GM12872 (cell line): ENCODE measurements at regions not wholly inside any gene's neighbourhood (a gene's known extent, or its start where the extent isn't known, plus 50 kb on each side); places are given as distances from the start of the nearest gene placed in this dataset.

Experiments
- TF ChIP-seq, protein P1 (sequence below): IDR thresholded peaks from 3 replicates; pipeline ENCODE4 v1.5.1; 2011; ENCODE audit warnings: low read depth, mild to moderate bottlenecking, low read length, moderate library complexity; ENCODE audit not compliant: insufficient read depth

DNA sequence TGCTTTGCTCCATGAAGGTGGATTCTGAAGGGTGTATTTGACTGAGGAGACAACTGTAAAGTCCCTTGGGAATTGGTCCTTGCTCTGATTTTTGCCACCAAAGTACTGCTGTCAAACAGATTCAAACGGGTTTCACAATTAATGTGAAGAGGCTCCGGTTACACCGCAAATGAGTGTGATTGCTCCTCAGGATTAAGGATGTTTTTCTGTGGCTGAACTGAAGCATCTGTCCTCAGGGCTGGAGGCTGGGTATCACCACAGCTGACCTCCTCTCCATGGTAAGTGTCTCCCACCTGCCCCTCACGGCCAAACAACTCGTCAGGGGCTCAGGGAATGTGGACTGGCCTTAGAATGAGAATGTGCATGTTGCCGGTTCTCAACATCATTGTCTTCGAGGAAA is 130.4 kb upstream of the NDUFV2 start:
- TF ChIP-seq, protein P1, sequence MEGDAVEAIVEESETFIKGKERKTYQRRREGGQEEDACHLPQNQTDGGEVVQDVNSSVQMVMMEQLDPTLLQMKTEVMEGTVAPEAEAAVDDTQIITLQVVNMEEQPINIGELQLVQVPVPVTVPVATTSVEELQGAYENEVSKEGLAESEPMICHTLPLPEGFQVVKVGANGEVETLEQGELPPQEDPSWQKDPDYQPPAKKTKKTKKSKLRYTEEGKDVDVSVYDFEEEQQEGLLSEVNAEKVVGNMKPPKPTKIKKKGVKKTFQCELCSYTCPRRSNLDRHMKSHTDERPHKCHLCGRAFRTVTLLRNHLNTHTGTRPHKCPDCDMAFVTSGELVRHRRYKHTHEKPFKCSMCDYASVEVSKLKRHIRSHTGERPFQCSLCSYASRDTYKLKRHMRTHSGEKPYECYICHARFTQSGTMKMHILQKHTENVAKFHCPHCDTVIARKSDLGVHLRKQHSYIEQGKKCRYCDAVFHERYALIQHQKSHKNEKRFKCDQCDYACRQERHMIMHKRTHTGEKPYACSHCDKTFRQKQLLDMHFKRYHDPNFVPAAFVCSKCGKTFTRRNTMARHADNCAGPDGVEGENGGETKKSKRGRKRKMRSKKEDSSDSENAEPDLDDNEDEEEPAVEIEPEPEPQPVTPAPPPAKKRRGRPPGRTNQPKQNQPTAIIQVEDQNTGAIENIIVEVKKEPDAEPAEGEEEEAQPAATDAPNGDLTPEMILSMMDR, result no peak

DNA sequence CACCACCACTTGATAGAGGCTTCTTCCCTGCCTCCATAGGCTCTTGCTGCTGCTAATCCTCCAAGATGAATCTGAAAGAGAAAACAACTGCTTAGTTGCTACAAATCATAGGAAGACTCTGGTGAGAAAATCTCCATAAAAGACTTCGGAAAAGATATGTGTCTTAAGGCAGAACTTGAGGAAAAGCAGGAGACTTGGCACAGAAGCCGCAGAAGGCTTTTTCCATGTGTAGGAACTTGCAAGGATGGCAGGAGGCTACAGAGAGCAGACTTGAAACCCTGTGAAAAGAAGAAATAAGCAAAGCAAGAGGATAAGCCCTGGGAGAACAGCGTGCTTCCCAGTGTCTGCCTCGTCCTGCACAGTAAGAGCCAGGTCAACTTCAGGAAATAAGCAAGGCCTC is 128.2 kb upstream of the NDUFV2 start:
- TF ChIP-seq, protein P1, result no peak

DNA sequence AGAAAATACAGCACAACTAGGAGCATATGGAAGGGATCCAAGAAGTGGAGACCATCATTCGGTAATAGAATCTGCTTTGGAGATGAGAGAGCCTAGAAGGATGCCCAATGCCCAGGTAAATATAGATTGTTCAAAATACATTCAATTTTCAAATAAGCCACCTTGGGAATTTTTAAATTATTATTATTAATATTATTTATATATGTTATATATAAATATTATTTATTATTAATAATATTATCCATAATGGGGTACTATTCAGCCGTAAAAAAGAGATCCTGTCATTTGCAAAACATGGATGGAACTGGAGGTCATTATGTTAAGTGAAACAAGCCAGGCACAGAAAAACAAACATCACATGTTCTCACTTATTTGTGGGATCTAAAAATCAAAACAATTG is 127.8 kb upstream of the NDUFV2 start:
- TF ChIP-seq, protein P1, result no peak

DNA sequence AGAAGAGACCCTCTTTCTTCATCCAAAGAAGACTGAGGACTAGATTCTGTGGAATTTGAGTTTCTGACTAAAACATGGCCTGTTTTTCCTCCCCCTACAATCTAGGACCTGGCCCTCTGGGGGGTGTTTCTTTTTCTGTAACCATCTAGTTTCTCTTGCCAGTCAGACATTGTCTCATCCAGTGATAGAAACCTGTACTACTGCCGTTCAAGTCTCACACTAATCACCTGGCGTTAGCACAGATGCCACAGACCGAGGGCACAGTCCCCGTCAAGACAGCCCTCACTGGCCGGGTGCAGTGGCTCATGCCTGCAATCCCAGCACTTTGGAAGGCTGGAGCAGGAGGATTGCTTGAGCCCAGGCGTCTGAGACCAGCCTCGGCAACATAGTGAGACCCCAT is 126.9 kb upstream of the NDUFV2 start:
- TF ChIP-seq, protein P1, result no peak

DNA sequence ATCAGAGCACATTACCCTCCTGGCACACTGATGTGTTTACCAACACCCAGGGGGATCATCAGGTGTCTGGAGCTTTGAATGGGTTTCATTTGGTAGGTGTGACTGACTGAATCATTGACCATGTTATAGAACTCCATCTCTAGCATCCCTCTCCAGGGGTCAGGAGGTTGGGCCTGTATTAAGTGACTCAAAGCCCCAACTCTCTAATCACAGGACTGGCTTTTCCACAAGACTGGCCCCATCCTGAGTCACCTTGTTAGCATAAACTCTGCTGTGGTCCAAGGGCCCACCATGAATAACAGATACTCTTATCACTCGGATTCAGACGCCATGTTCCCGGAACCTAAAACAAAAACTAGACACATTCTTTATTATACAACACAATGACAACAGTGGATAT is 125.9 kb upstream of the NDUFV2 start:
- TF ChIP-seq, protein P1, result no peak

DNA sequence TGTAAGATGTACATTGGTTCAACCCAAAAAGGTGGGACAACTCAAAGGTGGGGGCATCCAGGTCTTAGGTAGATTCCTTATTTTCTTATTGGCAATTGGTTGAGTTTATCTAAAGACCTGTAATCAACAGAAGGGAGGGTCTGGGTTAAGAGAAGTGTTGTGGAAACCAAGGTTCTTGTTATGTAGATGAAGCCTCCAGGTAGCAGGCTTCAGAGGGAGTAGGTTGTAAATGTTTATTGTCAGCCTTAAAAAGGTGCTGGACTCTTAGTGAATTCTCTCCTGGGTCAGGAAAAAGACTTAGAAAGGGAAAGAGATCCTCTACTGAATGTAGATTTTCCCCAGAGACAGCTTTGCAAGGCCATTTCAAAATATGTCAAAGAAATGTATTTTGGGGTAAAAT is 125.3 kb upstream of the NDUFV2 start:
- TF ChIP-seq, protein P1, result no peak

DNA sequence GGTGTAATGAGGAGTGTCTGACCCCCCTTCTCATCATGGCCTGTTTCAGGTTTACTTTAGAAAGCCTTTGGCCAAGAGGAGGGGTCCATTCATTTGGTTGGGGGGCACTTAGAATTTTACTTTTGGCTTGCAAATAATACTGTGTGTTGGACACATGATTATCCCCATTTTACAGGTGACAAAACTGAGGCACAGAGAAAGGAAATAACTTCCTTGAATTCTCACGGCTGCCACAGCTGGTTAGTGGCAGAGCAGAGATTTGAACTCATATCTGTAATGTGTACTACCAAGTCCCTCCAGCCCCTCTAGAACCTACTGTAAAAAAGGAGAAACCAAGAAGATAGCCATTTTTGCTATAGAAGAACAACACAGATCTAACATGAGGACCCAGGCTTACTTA is 124.8 kb upstream of the NDUFV2 start:
- TF ChIP-seq, protein P1, result no peak

DNA sequence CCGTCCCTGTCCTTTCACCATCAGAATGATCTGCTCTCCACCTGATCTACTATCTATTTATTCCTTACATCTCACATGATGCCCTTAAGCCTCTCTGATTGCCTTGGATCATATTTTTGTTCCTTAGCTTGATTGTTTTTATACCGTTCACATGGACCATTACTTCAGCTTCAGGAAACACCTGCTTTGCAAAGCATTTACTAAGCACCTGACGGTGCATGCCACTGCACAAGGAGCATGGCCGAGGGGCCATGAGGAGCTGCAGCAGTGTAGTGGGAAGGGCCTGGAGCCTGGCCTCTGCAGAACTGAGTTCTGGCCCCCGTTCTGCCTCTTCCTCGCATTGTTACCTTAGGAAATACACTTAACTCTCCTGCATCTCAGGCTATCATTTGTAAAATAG is 124.1 kb upstream of the NDUFV2 start:
- TF ChIP-seq, protein P1, result no peak
